ENCODE measurements at regions not wholly inside any gene's neighbourhood (a gene's known extent, or its start where the extent isn't known, plus 50 kb on each side); places are given as distances from the start of the nearest gene placed in this dataset.

- ATAC-seq: no peak
- no peak for TF ChIP-seq TOX (CRISPR knock-in tag; IDR thresholded peaks at IDR 0.05; ENCODE audit: borderline replicate concordance)
- no peak for TF ChIP-seq GLIS3 (CRISPR knock-in tag; IDR thresholded peaks at IDR 0.05)
- TF ChIP-seq PPARA (CRISPR knock-in tag; IDR thresholded peaks at IDR 0.05; ENCODE audit: borderline replicate concordance): no peak
- no peak for TF ChIP-seq TCF4 (CRISPR knock-in tag; IDR thresholded peaks at IDR 0.05; ENCODE audit: borderline replicate concordance)
- no peak for TF ChIP-seq ZFP3 (CRISPR knock-in tag; IDR thresholded peaks at IDR 0.05)
- TF ChIP-seq ZNF8 (CRISPR knock-in tag; IDR thresholded peaks at IDR 0.05): no peak
- no peak for TF ChIP-seq RARB (CRISPR knock-in tag; IDR thresholded peaks at IDR 0.05)
- TF ChIP-seq SNAI2 (CRISPR knock-in tag; IDR thresholded peaks at IDR 0.05): no peak
- no peak for TF ChIP-seq PATZ1 (CRISPR knock-in tag; IDR thresholded peaks at IDR 0.05; ENCODE audit: borderline replicate concordance)
- no peak for TF ChIP-seq TSHZ2 (CRISPR knock-in tag; IDR thresholded peaks at IDR 0.05)
- no peak for TF ChIP-seq ZFP30 (CRISPR knock-in tag; IDR thresholded peaks at IDR 0.05)
- no peak for TF ChIP-seq CREB5 (CRISPR knock-in tag; IDR thresholded peaks at IDR 0.05; ENCODE audit: low read depth)
- no peak for TF ChIP-seq CSRNP3 (CRISPR knock-in tag; IDR thresholded peaks at IDR 0.05)
Observed at GRCh38 chr11:116601814-116602636, 170.8 kb downstream of the BUD13 start.

GRCh38 chr11:116600930-116601329 lies 171.9 kb downstream of the BUD13 start:
- TF ChIP-seq ESRRG (CRISPR knock-in tag; IDR thresholded peaks at IDR 0.05) (no peak), ZFP30 (CRISPR knock-in tag; IDR thresholded peaks at IDR 0.05) (no peak), CSRNP3 (CRISPR knock-in tag; IDR thresholded peaks at IDR 0.05) (no peak), ZFP3 (CRISPR knock-in tag; IDR thresholded peaks at IDR 0.05) (no peak), ZNF70 (CRISPR knock-in tag; IDR thresholded peaks at IDR 0.05) (no peak)
- ATAC-seq: no peak

- no peak for TF ChIP-seq TOX (CRISPR knock-in tag; IDR thresholded peaks at IDR 0.05; ENCODE audit: borderline replicate concordance)
- no peak for TF ChIP-seq CSDC2 (CRISPR knock-in tag; IDR thresholded peaks at IDR 0.05)
- TF ChIP-seq ZFP3 (CRISPR knock-in tag; IDR thresholded peaks at IDR 0.05): no peak
- TF ChIP-seq PPARA (CRISPR knock-in tag; IDR thresholded peaks at IDR 0.05; ENCODE audit: borderline replicate concordance): no peak
- no peak for TF ChIP-seq CSRNP3 (CRISPR knock-in tag; IDR thresholded peaks at IDR 0.05)
- no peak for TF ChIP-seq CREB5 (CRISPR knock-in tag; IDR thresholded peaks at IDR 0.05; ENCODE audit: low read depth)
- no peak for TF ChIP-seq BACH2 (CRISPR knock-in tag; IDR thresholded peaks at IDR 0.05; ENCODE audit: borderline replicate concordance)
- no peak for TF ChIP-seq ZC3H10 (CRISPR knock-in tag; IDR thresholded peaks at IDR 0.05)
- TF ChIP-seq ZNF8 (CRISPR knock-in tag; IDR thresholded peaks at IDR 0.05): no peak
- no peak for TF ChIP-seq TCF4 (CRISPR knock-in tag; IDR thresholded peaks at IDR 0.05; ENCODE audit: borderline replicate concordance)
- TF ChIP-seq TSHZ2 (CRISPR knock-in tag; IDR thresholded peaks at IDR 0.05): no peak
- no peak for ATAC-seq
Observed at GRCh38 chr11:116598556-116598955, 174.2 kb downstream of the BUD13 start.
